Muscle layer of colon (tissue), 2 donors: ENCODE measurements at regions not wholly inside any gene's neighbourhood (a gene's known extent, or its start where the extent isn't known, plus 50 kb on each side); places are given as distances from the start of the nearest gene placed in this dataset.
"Not testable (repeated sequence)": the region's sequence is repeated elsewhere in the genome, so short reads cannot be mapped to it uniquely, and the experiment has no call there.

Experiments
- H3K27ac ChIP-seq: one replicate; pipeline ENCODE4 v1.7.0; 2013; ENCODE audit warnings: low read depth, mild to moderate bottlenecking, low read length, moderate library complexity
- H3K27me3 ChIP-seq, 2 donors: one replicate each; pipeline ENCODE4 v1.7.0; 2013; ENCODE audit warnings: low read length in 2 of 2, mild to moderate bottlenecking in 2 of 2; ENCODE audit not compliant: insufficient read depth in 2 of 2, control insufficient read depth in 1 of 2
- H3K36me3 ChIP-seq: one replicate; pipeline ENCODE4 v1.7.0; 2013; ENCODE audit warnings: mild to moderate bottlenecking, low read length; ENCODE audit not compliant: insufficient read depth
- H3K4me1 ChIP-seq: one replicate; pipeline ENCODE4 v1.7.0; 2013; ENCODE audit warnings: mild to moderate bottlenecking, low read length; ENCODE audit not compliant: insufficient read depth
- H3K4me3 ChIP-seq, 2 donors: one replicate each; pipeline ENCODE4 v1.7.0; 2013; ENCODE audit warnings: low read length in 2 of 2, low read depth in 1 of 2, mild to moderate bottlenecking in 1 of 2, moderate library complexity in 1 of 2
- H3K9ac ChIP-seq: one replicate; pipeline ENCODE4 v1.7.0; 2013; ENCODE audit warnings: low read length
- H3K9me3 ChIP-seq: one replicate; pipeline ENCODE4 v1.7.0; 2013; ENCODE audit warnings: mild to moderate bottlenecking, low read length
- donor health status: abdominal sarcoma.
- donor health status: Adenocarcinoma of cecum.

- Histone ChIP-seq H3K9me3 (no peaks in the 10 kb centered on the region), H3K4me3 (no peak overlapping the region), H3K9ac (no peak overlapping the region), H3K36me3 (no peaks in the 10 kb centered on the region), H3K27me3 (no peaks in the 10 kb centered on the region), H3K27ac (no peak overlapping the region), H3K4me1 (no peaks in the 10 kb centered on the region)
Observed at GRCh38 chr7:32221736-32222135, 151.5 kb upstream of the PDE1C start.

- H3K4me3 ChIP-seq, result no peak overlapping the region
- no peaks in the 10 kb centered on the region for H3K36me3 ChIP-seq
- no peak overlapping the region for H3K27ac ChIP-seq
- H3K27me3 ChIP-seq, result no peaks in the 10 kb centered on the region
- no peaks in the 10 kb centered on the region for H3K4me1 ChIP-seq
- H3K9ac ChIP-seq, result no peak overlapping the region
- H3K9me3 ChIP-seq, result no peaks in the 10 kb centered on the region
Observed at GRCh38 chr7:32221056-32221455, 150.8 kb upstream of the PDE1C start.

GRCh38 chr7:32219831-32220230 is 149.6 kb upstream of the PDE1C start:
- H3K4me3 ChIP-seq, H3K9me3 ChIP-seq, H3K27ac ChIP-seq, H3K9ac ChIP-seq, H3K4me1 ChIP-seq, H3K27me3 ChIP-seq, H3K36me3 ChIP-seq: not testable (repeated sequence)

GRCh38 chr7:32219416-32219815 is 149.2 kb upstream of the PDE1C start:
- Histone ChIP-seq H3K9me3 (no peaks in the 10 kb centered on the region), H3K4me1 (no peaks in the 10 kb centered on the region), H3K27me3 (no peaks in the 10 kb centered on the region), H3K9ac (no peak overlapping the region), H3K4me3 (no peak overlapping the region), H3K27ac (no peak overlapping the region), H3K36me3 (no peaks in the 10 kb centered on the region)

- Histone ChIP-seq H3K27ac (no peak overlapping the region), H3K4me3 (no peak overlapping the region), H3K9me3 (no peaks in the 10 kb centered on the region), H3K36me3 (no peaks in the 10 kb centered on the region), H3K4me1 (no peaks in the 10 kb centered on the region), H3K27me3 (no peaks in the 10 kb centered on the region), H3K9ac (no peak overlapping the region)
Observed at GRCh38 chr7:32218741-32219288, 148.6 kb upstream of the PDE1C start.

GRCh38 chr7:32218154-32218467 is 147.9 kb upstream of the PDE1C start:
- no peaks in the 10 kb centered on the region for H3K27me3 ChIP-seq
- no peak overlapping the region for H3K4me3 ChIP-seq
- H3K27ac ChIP-seq, result no peak overlapping the region
- H3K9me3 ChIP-seq, result no peaks in the 10 kb centered on the region
- no peaks in the 10 kb centered on the region for H3K4me1 ChIP-seq
- H3K9ac ChIP-seq, result no peak overlapping the region
- H3K36me3 ChIP-seq, result no peaks in the 10 kb centered on the region

- Histone ChIP-seq H3K27me3 (no peaks in the 10 kb centered on the region), H3K9ac (no peak overlapping the region), H3K9me3 (no peaks in the 10 kb centered on the region), H3K36me3 (no peaks in the 10 kb centered on the region), H3K4me3 (no peak overlapping the region), H3K27ac (no peak overlapping the region), H3K4me1 (no peaks in the 10 kb centered on the region)
Observed at GRCh38 chr7:32217341-32218153, 147.3 kb upstream of the PDE1C start.

- no peaks in the 10 kb centered on the region for H3K4me1 ChIP-seq
- no peak overlapping the region for H3K4me3 ChIP-seq
- no peaks in the 10 kb centered on the region for H3K36me3 ChIP-seq
- H3K9me3 ChIP-seq, result no peaks in the 10 kb centered on the region
- H3K9ac ChIP-seq, result no peak overlapping the region
- H3K27me3 ChIP-seq, result no peaks in the 10 kb centered on the region
- no peak overlapping the region for H3K27ac ChIP-seq
Observed at GRCh38 chr7:32216759-32217158, 146.6 kb upstream of the PDE1C start.

- Histone ChIP-seq H3K4me3 (no peak overlapping the region), H3K27me3 (no peaks in the 10 kb centered on the region), H3K4me1 (no peaks in the 10 kb centered on the region), H3K27ac (no peak overlapping the region), H3K9ac (no peak overlapping the region), H3K36me3 (no peaks in the 10 kb centered on the region), H3K9me3 (no peaks in the 10 kb centered on the region)
Observed at GRCh38 chr7:32215697-32216096, 145.5 kb upstream of the PDE1C start.

GRCh38 chr7:32214913-32215312 is 144.7 kb upstream of the PDE1C start:
- Histone ChIP-seq H3K9me3 (no peaks in the 10 kb centered on the region), H3K9ac (no peak overlapping the region), H3K4me1 (no peaks in the 10 kb centered on the region), H3K27me3 (no peaks in the 10 kb centered on the region), H3K4me3 (no peak overlapping the region), H3K27ac (no peak overlapping the region), H3K36me3 (no peaks in the 10 kb centered on the region)

- H3K27me3 ChIP-seq, result no peaks in the 10 kb centered on the region
- no peak overlapping the region for H3K9ac ChIP-seq
- no peaks in the 10 kb centered on the region for H3K36me3 ChIP-seq
- no peak overlapping the region for H3K27ac ChIP-seq
- H3K4me1 ChIP-seq, result no peaks in the 10 kb centered on the region
- no peak overlapping the region for H3K4me3 ChIP-seq
- no peaks in the 10 kb centered on the region for H3K9me3 ChIP-seq
Observed at GRCh38 chr7:32212321-32212720, 142.1 kb upstream of the PDE1C start.

- Histone ChIP-seq H3K4me1 (no peaks in the 10 kb centered on the region), H3K27ac (no peak overlapping the region), H3K4me3 (no peak overlapping the region), H3K9ac (no peak overlapping the region), H3K27me3 (no peaks in the 10 kb centered on the region), H3K36me3 (no peaks in the 10 kb centered on the region), H3K9me3 (no peaks in the 10 kb centered on the region)
Observed at GRCh38 chr7:32206987-32207386, 136.8 kb upstream of the PDE1C start.
